DOHH2 (cell line): ENCODE measurements at regions not wholly inside any gene's neighbourhood (a gene's known extent, or its start where the extent isn't known, plus 50 kb on each side); places are given as distances from the start of the nearest gene placed in this dataset.

ENCODE experiments used
- H3F3A ChIP-seq: fragments of 200-600 bp; sonication (generic), shearing (Covaris generic); 2 replicates; pipeline ENCODE4 v1.6.0; 2016; ENCODE audit warnings: antibody characterized with exemption, mild to moderate bottlenecking; ENCODE audit not compliant: control insufficient read depth, insufficient read depth
- H3K27ac ChIP-seq: fragments of 200-600 bp; sonication (generic); 2 replicates; pipeline ENCODE4 v1.5.1; 2014; ENCODE audit warnings: low read depth, mild to moderate bottlenecking, low read length, moderate library complexity
- H3K27me3 ChIP-seq: fragments of 200-600 bp; sonication (generic); 2 replicates; pipeline ENCODE4 v1.6.1; 2014; ENCODE audit warnings: mild to moderate bottlenecking, low read length, mixed read lengths; ENCODE audit not compliant: control insufficient read depth
- H3K36me3 ChIP-seq: fragments of 200-600 bp; sonication (generic); 2 replicates; pipeline ENCODE4 v1.6.1; 2014; ENCODE audit warnings: mild to moderate bottlenecking, low read length, moderate library complexity, mixed read lengths; ENCODE audit not compliant: control insufficient read depth
- H3K4me1 ChIP-seq: fragments of 200-600 bp; sonication (generic); 2 replicates; pipeline ENCODE4 v1.6.1; 2014; ENCODE audit warnings: mild to moderate bottlenecking, low read length, mixed read lengths; ENCODE audit not compliant: control insufficient read depth
- H3K4me2 ChIP-seq: fragments of 200-600 bp; sonication (generic); 2 replicates; pipeline ENCODE4 v1.6.0; 2014; ENCODE audit warnings: mild to moderate bottlenecking, low read length, moderate library complexity
- H3K4me3 ChIP-seq: fragments of 200-600 bp; sonication (generic); 2 replicates; pipeline ENCODE4 v1.5.1; 2014; ENCODE audit warnings: mild to moderate bottlenecking, low read length, mixed read lengths
- H3K79me2 ChIP-seq: fragments of 200-600 bp; sonication (generic); 2 replicates; pipeline ENCODE4 v1.6.1; 2014; ENCODE audit warnings: mild to moderate bottlenecking, low read length, mixed read lengths; ENCODE audit not compliant: control insufficient read depth
- H3K9me2 ChIP-seq: fragments of 200-600 bp; sonication (generic); replicated peaks from 2 replicates; pipeline ENCODE4 v1.6.1; 2014; ENCODE audit warnings: mild to moderate bottlenecking, low read length, mixed read lengths; ENCODE audit not compliant: control insufficient read depth
- H3K9me3 ChIP-seq: fragments of 200-600 bp; sonication (generic); 2 replicates; pipeline ENCODE4 v1.6.1; 2014; ENCODE audit warnings: antibody characterized with exemption, low read length, mixed read lengths; ENCODE audit not compliant: control insufficient read depth, insufficient read depth
- H4K20me1 ChIP-seq: fragments of 200-600 bp; sonication (generic); 2 replicates; pipeline ENCODE4 v1.6.0; 2014; ENCODE audit warnings: low read depth, mild to moderate bottlenecking, antibody characterized with exemption, low read length, moderate library complexity; ENCODE audit not compliant: control insufficient read depth, insufficient read depth
- CTCF ChIP-seq: fragments of 200-600 bp; sonication (generic); IDR thresholded peaks from one replicate; pipeline ENCODE4 v1.5.1; 2014; ENCODE audit warnings: antibody characterized with exemption, mild to moderate bottlenecking, low read depth, low read length; ENCODE audit not compliant: poor library complexity, severe bottlenecking
- EZH2phosphoT487 ChIP-seq: fragments of 200-600 bp; sonication (generic); IDR thresholded peaks from 2 replicates; pipeline ENCODE4 v1.6.1; 2017; ENCODE audit warnings: borderline replicate concordance, mild to moderate bottlenecking, antibody characterized with exemption, low read length, moderate library complexity, mixed read lengths

GRCh38 chr21:17032141-17032655, 480.6 kb upstream of the CXADR start:
- no peak for TF ChIP-seq CTCF
- TF ChIP-seq EZH2phosphoT487: no peak
- H3K4me1 ChIP-seq: no peaks in the 10 kb centered on the region
- H4K20me1 ChIP-seq: no peaks in the 10 kb centered on the region
- H3K4me2 ChIP-seq: no peak overlapping the region
- H3K79me2 ChIP-seq: no peaks in the 10 kb centered on the region
- no peaks in the 10 kb centered on the region for H3K9me2 ChIP-seq
- H3K27me3 ChIP-seq: no peaks in the 10 kb centered on the region
- H3F3A ChIP-seq: no peaks in the 10 kb centered on the region
- H3K9me3 ChIP-seq: no peaks in the 10 kb centered on the region
- H3K36me3 ChIP-seq: no peaks in the 10 kb centered on the region
- no peak overlapping the region for H3K4me3 ChIP-seq
- no peak overlapping the region for H3K27ac ChIP-seq

- H3K4me1 ChIP-seq: no peaks in the 10 kb centered on the region
- H3F3A ChIP-seq: no peaks in the 10 kb centered on the region
- no peak for TF ChIP-seq CTCF
- TF ChIP-seq EZH2phosphoT487: no peak
- H3K27ac ChIP-seq: no peak overlapping the region
- no peaks in the 10 kb centered on the region for H3K36me3 ChIP-seq
- no peaks in the 10 kb centered on the region for H3K27me3 ChIP-seq
- H3K79me2 ChIP-seq: no peaks in the 10 kb centered on the region
- no peak overlapping the region for H3K4me3 ChIP-seq
- H3K9me2 ChIP-seq: no peaks in the 10 kb centered on the region
- H3K4me2 ChIP-seq: no peak overlapping the region
- peaks cover 6% of the 10 kb centered on the region; the same call in 1 of the 2 replicates for H3K9me3 ChIP-seq
- H4K20me1 ChIP-seq: no peaks in the 10 kb centered on the region
Measured at GRCh38 chr21:17044696-17045095, 468.1 kb upstream of the CXADR start.

GRCh38 chr21:17045214-17045853, 467.5 kb upstream of the CXADR start:
- H3K4me3 ChIP-seq: no peak overlapping the region
- no peaks in the 10 kb centered on the region for H4K20me1 ChIP-seq
- H3K4me2 ChIP-seq: no peak overlapping the region
- H3K79me2 ChIP-seq: no peaks in the 10 kb centered on the region
- no peak overlapping the region for H3K27ac ChIP-seq
- no peaks in the 10 kb centered on the region for H3K27me3 ChIP-seq
- H3F3A ChIP-seq: no peaks in the 10 kb centered on the region
- H3K9me2 ChIP-seq: no peaks in the 10 kb centered on the region
- peaks cover 11% of the 10 kb centered on the region; the same call in 1 of the 2 replicates for H3K9me3 ChIP-seq
- H3K36me3 ChIP-seq: no peaks in the 10 kb centered on the region
- TF ChIP-seq EZH2phosphoT487: no peak
- peak; percentile 56 for TF ChIP-seq CTCF
- no peaks in the 10 kb centered on the region for H3K4me1 ChIP-seq
